Skin epidermis (tissue), 12 donors: ENCODE measurements at regions not wholly inside any gene's neighbourhood (a gene's known extent, or its start where the extent isn't known, plus 50 kb on each side); places are given as distances from the start of the nearest gene placed in this dataset.
"Not testable (repeated sequence)": the region's sequence is repeated elsewhere in the genome, so short reads cannot be mapped to it uniquely, and the experiment has no call there.

Source experiments
- H3K27ac ChIP-seq, 21 experiments: fragments of 200-600 bp; sonication (generic) in 11 of 21; one replicate each; pipeline ENCODE4 v1.5.0; 2020; ENCODE audit warnings: mild to moderate bottlenecking in 3 of 21, inconsistent platforms in 2 of 21, moderate library complexity in 2 of 21
- H3K4me3 ChIP-seq, 7 experiments: fragments of 200-600 bp; sonication (generic) in 2 of 7; one replicate each; pipeline ENCODE4 v1.5.0; 2020; ENCODE audit warnings: inconsistent platforms in 2 of 7, mild to moderate bottlenecking in 2 of 7, moderate library complexity in 1 of 7

DNA sequence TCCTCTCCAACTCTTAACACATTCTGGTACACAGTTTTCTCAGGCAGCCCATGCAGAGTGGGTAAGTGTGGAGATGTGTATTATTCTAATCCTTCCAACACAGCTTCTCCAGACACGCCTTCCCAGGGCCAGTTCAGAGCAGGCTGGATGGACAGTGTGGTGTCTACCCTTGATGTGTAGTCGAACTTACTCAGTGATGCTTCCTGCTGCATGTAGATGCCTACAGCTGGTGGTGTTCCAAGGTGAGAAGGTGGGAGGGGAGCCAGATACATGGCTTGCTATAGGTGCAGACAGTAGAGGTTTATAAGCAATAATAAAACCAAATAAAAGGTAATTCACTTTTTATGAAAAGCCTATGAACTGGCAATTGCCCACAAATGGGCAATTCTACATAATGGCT, 104.0 kb downstream of the QRSL1 start:
- Histone ChIP-seq H3K27ac (no peak overlapping the region), H3K4me3 (no peak overlapping the region)

DNA sequence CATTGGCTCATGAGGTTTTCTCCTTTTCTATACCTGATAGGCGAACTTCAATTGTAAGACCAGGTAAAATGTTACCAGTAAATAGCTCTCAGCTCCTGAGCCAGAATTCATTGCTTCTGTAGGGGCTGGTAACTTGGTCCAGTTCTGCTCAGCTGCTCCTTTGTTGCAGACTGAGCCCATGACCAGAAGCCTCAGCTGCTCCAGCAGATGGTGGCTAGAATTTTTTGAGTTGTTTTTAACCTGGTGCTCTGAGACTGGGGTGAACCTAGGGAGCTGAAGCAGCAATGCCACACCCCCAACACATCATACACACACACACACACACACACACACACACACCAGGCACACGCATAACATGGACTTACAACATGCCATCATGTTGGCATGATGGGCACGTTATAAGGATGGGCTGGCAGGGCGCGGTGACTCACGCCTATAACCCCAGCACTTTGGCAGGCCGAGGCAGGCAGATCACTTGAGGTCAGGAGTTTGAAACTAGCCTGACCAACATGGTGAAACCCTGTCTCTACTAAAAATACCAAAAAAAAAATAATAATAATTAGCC, 103.1 kb downstream of the QRSL1 start:
- H3K4me3 ChIP-seq = no peak overlapping the region
- no peak overlapping the region for H3K27ac ChIP-seq

DNA sequence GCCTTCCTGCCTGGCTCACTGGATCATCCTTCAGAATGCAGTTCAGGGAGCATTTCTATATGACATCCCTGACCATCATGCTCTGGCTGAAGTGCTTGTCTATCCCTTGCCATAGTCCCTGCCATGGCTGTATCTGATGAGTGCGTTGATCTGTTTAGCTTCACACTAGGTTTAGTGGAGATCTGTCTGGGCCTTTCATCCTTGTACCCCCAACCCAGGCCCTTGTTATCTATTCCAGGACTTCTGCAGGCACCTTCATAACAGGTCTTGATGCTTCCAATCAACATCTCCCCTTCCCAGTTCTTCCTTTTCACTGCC, 102.4 kb downstream of the QRSL1 start:
- no peak overlapping the region for H3K27ac ChIP-seq

DNA sequence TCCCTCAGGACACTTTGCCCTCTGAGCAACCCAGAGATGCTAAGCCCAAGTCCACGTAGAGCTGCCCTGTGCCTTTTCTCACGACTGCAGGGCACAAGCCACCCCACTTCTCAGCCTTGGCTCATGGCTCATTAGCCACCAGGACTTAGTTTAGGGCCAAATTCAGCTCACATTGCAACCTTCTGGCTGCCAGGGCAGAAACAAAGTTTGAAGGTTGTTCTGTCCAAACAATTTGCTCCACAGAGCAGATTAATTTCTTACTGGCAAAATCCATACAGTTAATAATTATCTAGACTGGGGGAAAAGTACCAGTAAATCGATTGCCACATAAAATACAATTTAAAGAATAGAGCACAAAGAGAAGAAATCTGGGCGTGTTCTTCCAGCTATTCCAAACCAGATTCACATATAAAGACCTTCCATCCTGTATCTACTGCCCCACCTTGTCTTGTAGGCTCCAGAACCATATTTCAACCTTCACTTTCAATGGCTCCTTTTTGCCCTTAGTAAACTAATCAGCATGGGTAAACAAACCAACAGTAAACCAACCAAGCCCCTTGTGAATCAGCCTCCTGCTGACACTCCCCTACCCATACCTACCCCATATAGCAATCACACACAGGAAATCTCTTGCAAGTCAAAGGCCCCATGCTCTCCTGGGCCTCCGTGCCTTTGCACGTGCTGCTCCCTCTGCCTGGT, 101.9 kb downstream of the QRSL1 start:
- no peak overlapping the region for H3K27ac ChIP-seq
- no peak overlapping the region for H3K4me3 ChIP-seq

More for the DNA sequence above, 102.4 kb downstream of the QRSL1 start:
- no peak overlapping the region for H3K4me3 ChIP-seq

DNA sequence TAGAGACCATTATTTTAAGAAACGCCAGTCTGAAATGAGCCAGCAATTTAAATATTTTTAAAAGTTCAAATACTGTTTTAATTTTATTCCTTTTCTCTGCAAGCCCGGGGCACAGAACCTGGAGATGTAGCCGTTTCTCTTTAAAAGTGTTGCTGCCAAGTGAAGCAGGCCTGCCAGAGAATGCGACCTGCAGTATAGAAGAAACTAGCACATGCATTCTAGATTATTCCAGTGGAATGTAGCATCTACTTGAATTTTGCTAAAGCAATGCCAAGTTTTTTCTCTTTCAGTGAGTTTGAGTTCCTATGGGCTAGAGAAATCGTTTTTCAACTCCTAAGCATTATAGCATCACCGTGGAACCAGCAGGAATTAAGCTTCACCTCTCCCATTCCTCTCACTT, 101.3 kb downstream of the QRSL1 start:
- Histone ChIP-seq H3K27ac (no peak overlapping the region), H3K4me3 (no peak overlapping the region)

DNA sequence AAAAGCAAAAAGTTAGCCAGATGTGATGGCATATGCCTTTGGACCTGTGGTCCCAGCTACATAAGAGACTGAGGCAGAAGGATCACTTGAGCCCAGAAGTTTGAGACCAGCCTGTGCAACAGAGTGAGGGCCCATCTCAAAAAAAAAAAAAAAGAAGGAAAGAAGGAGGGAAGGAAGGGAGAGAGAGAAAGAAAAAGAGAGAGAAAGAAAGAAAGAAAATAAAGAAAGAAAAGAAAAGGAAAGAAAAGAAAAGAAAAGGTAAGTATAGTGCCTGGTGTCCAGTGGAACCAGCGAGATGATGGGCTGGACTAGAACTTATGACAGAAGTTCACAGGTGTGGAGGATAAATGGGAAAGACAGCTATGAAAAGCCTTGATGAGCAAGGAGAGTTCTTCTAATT, 100.9 kb downstream of the QRSL1 start:
- H3K4me3 ChIP-seq = no peak overlapping the region
- no peak overlapping the region for H3K27ac ChIP-seq

DNA sequence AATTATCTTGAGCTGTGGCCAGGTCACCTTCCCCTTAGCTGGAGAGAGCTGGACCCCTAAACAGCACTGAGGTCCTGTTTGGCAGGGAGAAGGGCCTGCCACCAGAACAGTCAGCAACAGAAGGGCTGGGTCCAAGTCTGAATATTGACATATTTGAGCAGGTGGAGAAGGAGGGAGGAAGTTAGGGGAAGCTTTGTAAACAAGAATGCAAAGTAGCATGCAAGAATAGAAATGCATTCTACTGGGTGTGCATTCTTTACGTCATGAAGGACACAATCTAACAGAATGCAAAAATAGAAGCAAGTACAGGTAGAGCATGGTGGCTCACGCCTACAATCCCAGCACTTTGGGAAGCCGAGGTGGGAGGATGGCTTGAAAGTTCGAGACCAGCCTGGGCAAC, 100.5 kb downstream of the QRSL1 start:
- Histone ChIP-seq H3K27ac (no peak overlapping the region), H3K4me3 (no peak overlapping the region)

DNA sequence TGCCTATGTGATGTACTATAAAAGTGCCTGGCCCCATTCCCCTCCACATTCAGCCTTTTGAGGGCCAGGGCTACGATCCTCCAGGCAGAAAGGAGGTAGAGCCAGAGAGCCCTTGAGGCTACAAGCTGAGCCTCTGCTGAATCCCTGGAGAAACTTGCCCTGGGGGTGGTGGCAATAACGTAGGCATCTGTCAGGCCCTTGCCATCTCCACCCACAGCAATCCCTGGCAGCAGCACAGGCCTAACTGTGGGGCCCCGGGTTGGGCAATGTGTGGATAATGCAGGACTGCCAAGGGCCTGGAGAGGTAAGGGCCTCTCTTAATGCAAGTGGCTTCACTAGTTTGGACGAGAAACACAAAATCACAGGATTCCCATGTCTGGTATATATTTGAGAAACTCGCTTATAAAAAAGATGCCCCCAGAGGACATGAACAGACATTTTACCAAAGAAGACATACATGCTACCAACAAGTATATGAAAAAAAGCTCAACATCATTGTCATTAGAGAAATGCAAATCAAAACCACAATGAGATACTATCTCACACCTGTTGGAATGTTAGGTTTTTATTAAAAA, 99.0 kb downstream of the QRSL1 start:
- Histone ChIP-seq H3K27ac (no peak overlapping the region), H3K4me3 (no peak overlapping the region)

DNA sequence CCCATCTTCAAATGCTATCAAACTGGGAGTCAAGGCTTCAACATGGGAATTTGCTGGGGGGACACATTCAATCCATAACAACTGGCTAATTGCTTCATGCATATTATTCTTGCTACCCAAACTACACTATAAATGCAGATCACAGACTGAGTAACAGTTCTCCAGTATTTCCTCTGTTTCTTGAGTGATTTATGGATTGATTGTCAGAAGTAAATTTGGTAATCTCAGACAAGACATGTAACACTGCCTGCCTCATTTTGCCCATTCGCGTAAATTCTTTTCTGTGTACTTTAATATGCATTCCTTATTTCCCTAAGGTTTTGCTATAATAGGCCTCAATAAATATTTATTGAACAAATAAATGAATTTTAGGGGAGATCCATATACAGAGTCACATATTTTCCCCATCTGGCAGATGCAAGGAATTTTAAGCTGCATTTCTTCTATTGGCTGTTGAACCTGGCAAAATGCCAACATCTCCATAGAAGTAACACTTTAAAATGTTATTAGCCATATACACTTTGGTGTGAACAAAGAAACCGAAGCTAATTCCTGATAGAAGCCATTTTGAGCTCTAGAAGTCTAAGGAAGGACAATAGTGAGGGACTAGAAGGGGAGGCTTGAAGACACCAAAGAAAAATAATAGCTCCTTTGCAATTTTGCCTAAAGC, 98.2 kb downstream of the QRSL1 start:
- no peak overlapping the region for H3K27ac ChIP-seq
- H3K4me3 ChIP-seq = no peak overlapping the region

DNA sequence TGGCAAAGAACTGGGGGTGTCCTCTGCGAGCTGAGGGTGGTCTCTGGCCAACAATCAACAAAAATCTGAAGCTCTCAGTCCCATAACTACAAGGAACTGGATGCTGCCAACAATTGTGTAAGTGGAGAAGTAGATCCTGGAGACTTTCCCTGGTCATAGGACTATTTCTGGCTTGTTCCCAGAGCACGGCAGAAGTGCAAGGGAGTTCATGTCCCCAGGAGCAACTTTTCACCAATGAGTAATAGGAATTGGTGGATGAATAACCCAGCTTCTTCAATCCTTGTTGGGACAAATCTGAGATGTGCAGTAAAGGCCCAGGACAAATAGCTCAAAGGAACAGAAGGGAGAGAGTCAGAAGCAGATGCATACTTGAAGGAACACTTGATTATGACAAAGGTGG, 95.5 kb downstream of the QRSL1 start:
- no peak overlapping the region for H3K4me3 ChIP-seq
- H3K27ac ChIP-seq = no peak overlapping the region

DNA sequence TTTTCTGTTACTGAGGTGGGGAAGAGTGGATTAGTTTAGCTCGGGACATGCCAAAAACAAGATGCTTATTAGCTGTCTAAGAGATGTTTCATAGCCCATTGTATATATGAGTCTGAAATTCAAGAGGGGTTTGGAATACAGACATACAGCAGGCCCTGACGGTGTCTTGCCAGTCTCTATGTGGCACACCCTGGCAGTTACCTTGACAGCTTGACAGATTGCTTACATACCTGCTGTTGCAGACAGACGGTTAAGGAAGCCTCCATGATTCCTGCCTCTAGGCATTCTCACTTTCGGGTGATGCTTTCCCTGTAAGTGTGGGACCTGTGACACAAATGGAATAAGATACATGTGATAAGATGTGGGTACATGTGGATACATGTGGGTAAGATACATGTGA, 95.0 kb downstream of the QRSL1 start:
- Histone ChIP-seq H3K27ac (no peak overlapping the region), H3K4me3 (no peak overlapping the region)

DNA sequence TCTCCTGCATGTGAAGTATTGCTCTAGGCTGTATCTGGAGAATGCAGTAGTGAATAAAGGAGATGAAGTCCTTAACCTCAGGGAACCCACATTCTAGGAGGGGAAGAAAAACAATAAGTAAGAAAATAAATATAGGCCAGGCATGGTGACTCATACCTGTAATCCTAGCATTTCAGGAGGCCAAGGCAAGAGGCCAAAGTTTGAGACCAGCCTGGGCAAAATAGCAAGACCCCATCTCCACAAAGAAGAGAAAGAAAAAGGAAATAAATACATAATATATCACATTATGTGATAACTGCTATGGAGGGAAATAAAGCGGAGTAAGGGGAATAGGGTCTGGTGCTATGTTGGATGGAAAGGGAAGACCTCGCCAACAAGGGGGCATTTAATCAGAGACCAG, 94.0 kb downstream of the QRSL1 start:
- H3K27ac ChIP-seq, H3K4me3 ChIP-seq: not testable (repeated sequence)

DNA sequence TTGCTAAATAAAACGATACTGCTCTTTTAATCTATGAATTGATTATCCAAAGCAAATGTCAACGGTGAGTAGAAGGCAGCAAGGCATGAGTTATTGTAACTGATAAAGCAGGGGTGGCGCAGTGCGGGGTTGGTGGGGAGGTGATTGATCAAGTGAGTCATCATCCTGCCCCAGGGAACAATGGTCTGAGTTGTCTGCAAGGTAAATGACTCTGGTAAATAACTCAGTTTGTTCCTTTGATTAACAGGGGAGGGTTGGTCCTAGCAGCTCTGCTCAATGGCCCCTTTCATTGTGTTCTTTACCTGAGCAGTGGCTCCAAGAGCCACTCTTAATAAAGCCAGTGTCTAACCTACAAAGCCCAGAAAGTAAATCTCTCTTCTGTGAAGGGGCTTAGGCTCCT, 91.8 kb downstream of the QRSL1 start:
- not testable (repeated sequence) for H3K4me3 ChIP-seq, H3K27ac ChIP-seq
